K562 (cell line): ENCODE measurements at regions not wholly inside any gene's neighbourhood (a gene's known extent, or its start where the extent isn't known, plus 50 kb on each side); places are given as distances from the start of the nearest gene placed in this dataset.

Experiments
- CREB1 ChIP-seq, 2 experiments: sonication (generic) in 1 of 2; formaldehyde crosslinking in 1 of 2; IDR thresholded peaks; 2 replicates each; pipeline versions ENCODE4 v1.6.1 to v1.8.0; 2012 to 2022; ENCODE audit warnings: inconsistent platforms in 1 of 2, mild to moderate bottlenecking in 1 of 2, missing genetic modification reagents in 1 of 2, moderate library complexity in 1 of 2
- CREBBP ChIP-seq: IDR thresholded peaks from one replicate; pipeline ENCODE4 v1.6.1; 2012; ENCODE audit warnings: low read depth, mild to moderate bottlenecking, control low read depth, inconsistent platforms, low read length
- POLR2A ChIP-seq: fragments of 450-650 bp; conservative IDR thresholded peaks from 2 replicates; pipeline ENCODE4 v1.6.1; 2016
- RFX7 ChIP-seq: fragments of 250-450 bp; sonication (Bioruptor Pico); IDR thresholded peaks from 2 replicates; pipeline ENCODE4 v1.5.1; 2021; ENCODE audit warnings: mild to moderate bottlenecking
- YY1 ChIP-seq, 3 experiments: IDR thresholded peaks; 2 replicates each; pipeline ENCODE4 v1.6.1; 2011; ENCODE audit warnings: low read length in 2 of 3, mild to moderate bottlenecking in 2 of 3, moderate library complexity in 2 of 3, borderline replicate concordance in 1 of 3, control low read depth in 1 of 3, low read depth in 1 of 3; ENCODE audit not compliant: insufficient read depth in 3 of 3, insufficient replicate concordance in 2 of 3, control insufficient read depth in 1 of 3, insufficient read length in 1 of 3; ENCODE audit errors: extremely low read depth in 1 of 3
- ZNF3 ChIP-seq: fragments of 250-450 bp; sonication (Bioruptor Pico); IDR thresholded peaks from 2 replicates; pipeline ENCODE4 v1.5.0; 2021; ENCODE audit warnings: mild to moderate bottlenecking, moderate library complexity
- ZNF75A ChIP-seq: fragments of 450-650 bp; formaldehyde crosslinking; IDR thresholded peaks from 2 replicates; pipeline ENCODE4 v1.4.0; 2020; ENCODE audit warnings: mild to moderate bottlenecking
- TF ChIP-seq, protein P1 (sequence below): sonication (generic); formaldehyde crosslinking; IDR thresholded peaks from 2 replicates; pipeline ENCODE4 v1.8.0; 2023; ENCODE audit warnings: mild to moderate bottlenecking, missing genetic modification reagents
- TF ChIP-seq, protein P2 (sequence below): sonication (generic); formaldehyde crosslinking; IDR thresholded peaks from 2 replicates; pipeline ENCODE4 v1.9.0; 2022; ENCODE audit warnings: mild to moderate bottlenecking, missing genetic modification reagents
- TF ChIP-seq, protein P3 (sequence below): fragments of 450-650 bp; IDR thresholded peaks from 2 replicates; pipeline ENCODE4 v1.6.1; 2016; ENCODE audit warnings: mild to moderate bottlenecking
- TF ChIP-seq, protein P4 (sequence below), 3 experiments: IDR thresholded peaks in 2 of 3; conservative IDR thresholded peaks in 1 of 3; 2 replicates each; pipeline ENCODE4 v1.5.1; 2011 to 2012; ENCODE audit warnings: low read length in 3 of 3, mild to moderate bottlenecking in 3 of 3, control low read depth in 2 of 3, improper control_type of control experiment in 1 of 3, inconsistent platforms in 1 of 3, low read depth in 1 of 3, mixed read lengths in 1 of 3, moderate library complexity in 1 of 3; ENCODE audit not compliant: insufficient read depth in 2 of 3
- TF ChIP-seq, protein P5 (sequence below), 2 experiments: fragments of 450-650 bp in 1 of 2; sonication (generic) in 1 of 2; formaldehyde crosslinking in 1 of 2; IDR thresholded peaks; 2 replicates each; pipeline versions ENCODE4 v1.7.1 to v1.9.0; 2016 to 2022; ENCODE audit warnings: inconsistent platforms in 1 of 2, mild to moderate bottlenecking in 1 of 2, missing genetic modification reagents in 1 of 2

DNA sequence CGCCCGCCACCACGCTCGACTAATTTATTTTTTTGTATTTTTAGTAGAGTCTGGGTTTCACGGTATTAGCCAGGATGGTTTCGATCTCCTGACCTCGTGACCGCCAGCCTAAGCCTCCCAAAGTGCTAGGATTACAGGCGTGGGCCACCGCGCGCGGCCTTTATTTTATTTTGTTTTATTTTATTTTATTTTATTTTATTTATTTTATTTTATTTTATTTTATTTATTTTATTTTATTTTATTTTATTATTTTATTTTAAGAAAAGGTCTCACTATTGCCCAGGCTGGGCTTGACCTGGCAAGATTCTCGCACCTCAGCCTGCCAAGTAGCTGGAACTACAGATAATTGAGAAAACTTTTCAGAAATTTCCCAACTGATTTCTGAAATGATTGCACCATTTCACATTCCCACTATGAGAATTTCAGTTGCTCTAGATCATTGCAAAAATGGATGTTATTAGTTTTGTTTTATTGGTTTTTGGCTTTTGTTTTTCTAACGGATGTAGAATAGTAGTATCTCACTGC is 358.3 kb downstream of the SLC6A15 start:
- TF ChIP-seq, protein P1, sequence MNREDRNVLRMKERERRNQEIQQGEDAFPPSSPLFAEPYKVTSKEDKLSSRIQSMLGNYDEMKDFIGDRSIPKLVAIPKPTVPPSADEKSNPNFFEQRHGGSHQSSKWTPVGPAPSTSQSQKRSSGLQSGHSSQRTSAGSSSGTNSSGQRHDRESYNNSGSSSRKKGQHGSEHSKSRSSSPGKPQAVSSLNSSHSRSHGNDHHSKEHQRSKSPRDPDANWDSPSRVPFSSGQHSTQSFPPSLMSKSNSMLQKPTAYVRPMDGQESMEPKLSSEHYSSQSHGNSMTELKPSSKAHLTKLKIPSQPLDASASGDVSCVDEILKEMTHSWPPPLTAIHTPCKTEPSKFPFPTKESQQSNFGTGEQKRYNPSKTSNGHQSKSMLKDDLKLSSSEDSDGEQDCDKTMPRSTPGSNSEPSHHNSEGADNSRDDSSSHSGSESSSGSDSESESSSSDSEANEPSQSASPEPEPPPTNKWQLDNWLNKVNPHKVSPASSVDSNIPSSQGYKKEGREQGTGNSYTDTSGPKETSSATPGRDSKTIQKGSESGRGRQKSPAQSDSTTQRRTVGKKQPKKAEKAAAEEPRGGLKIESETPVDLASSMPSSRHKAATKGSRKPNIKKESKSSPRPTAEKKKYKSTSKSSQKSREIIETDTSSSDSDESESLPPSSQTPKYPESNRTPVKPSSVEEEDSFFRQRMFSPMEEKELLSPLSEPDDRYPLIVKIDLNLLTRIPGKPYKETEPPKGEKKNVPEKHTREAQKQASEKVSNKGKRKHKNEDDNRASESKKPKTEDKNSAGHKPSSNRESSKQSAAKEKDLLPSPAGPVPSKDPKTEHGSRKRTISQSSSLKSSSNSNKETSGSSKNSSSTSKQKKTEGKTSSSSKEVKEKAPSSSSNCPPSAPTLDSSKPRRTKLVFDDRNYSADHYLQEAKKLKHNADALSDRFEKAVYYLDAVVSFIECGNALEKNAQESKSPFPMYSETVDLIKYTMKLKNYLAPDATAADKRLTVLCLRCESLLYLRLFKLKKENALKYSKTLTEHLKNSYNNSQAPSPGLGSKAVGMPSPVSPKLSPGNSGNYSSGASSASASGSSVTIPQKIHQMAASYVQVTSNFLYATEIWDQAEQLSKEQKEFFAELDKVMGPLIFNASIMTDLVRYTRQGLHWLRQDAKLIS: no peak
- TF ChIP-seq, protein P2, sequence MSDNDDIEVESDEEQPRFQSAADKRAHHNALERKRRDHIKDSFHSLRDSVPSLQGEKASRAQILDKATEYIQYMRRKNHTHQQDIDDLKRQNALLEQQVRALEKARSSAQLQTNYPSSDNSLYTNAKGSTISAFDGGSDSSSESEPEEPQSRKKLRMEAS (CRISPR knock-in tag): no peak
- TF ChIP-seq, protein P3, sequence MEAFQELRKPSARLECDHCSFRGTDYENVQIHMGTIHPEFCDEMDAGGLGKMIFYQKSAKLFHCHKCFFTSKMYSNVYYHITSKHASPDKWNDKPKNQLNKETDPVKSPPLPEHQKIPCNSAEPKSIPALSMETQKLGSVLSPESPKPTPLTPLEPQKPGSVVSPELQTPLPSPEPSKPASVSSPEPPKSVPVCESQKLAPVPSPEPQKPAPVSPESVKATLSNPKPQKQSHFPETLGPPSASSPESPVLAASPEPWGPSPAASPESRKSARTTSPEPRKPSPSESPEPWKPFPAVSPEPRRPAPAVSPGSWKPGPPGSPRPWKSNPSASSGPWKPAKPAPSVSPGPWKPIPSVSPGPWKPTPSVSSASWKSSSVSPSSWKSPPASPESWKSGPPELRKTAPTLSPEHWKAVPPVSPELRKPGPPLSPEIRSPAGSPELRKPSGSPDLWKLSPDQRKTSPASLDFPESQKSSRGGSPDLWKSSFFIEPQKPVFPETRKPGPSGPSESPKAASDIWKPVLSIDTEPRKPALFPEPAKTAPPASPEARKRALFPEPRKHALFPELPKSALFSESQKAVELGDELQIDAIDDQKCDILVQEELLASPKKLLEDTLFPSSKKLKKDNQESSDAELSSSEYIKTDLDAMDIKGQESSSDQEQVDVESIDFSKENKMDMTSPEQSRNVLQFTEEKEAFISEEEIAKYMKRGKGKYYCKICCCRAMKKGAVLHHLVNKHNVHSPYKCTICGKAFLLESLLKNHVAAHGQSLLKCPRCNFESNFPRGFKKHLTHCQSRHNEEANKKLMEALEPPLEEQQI: no peak
- no peak for TF ChIP-seq POLR2A
- no peak for TF ChIP-seq ZNF75A (CRISPR knock-in tag)
- no peak for TF ChIP-seq ZNF3 (CRISPR knock-in tag)
- TF ChIP-seq YY1 (IDR thresholded peaks at IDR 0.05; ENCODE audit: borderline replicate concordance in 1 of 3, control insufficient read depth in 1 of 3, extremely low read depth in 1 of 3, insufficient read depth in 3 of 3, insufficient read length in 1 of 3, insufficient replicate concordance in 2 of 3, low read depth in 1 of 3, low read length in 2 of 3): no peak
- TF ChIP-seq, protein P4, sequence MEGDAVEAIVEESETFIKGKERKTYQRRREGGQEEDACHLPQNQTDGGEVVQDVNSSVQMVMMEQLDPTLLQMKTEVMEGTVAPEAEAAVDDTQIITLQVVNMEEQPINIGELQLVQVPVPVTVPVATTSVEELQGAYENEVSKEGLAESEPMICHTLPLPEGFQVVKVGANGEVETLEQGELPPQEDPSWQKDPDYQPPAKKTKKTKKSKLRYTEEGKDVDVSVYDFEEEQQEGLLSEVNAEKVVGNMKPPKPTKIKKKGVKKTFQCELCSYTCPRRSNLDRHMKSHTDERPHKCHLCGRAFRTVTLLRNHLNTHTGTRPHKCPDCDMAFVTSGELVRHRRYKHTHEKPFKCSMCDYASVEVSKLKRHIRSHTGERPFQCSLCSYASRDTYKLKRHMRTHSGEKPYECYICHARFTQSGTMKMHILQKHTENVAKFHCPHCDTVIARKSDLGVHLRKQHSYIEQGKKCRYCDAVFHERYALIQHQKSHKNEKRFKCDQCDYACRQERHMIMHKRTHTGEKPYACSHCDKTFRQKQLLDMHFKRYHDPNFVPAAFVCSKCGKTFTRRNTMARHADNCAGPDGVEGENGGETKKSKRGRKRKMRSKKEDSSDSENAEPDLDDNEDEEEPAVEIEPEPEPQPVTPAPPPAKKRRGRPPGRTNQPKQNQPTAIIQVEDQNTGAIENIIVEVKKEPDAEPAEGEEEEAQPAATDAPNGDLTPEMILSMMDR (IDR thresholded peaks at IDR 0.05 in 2 of 3, conservative IDR thresholded peaks at IDR 0.05 in 1 of 3; ENCODE audit: insufficient read depth in 2 of 3, low read depth in 1 of 3, low read length in 3 of 3): no peak
- no peak for TF ChIP-seq CREB1 (IDR thresholded peaks at IDR 0.05)
- TF ChIP-seq CREB1 (CRISPR knock-in tag; IDR thresholded peaks at IDR 0.05): no peak
- no peak for TF ChIP-seq CREBBP
- TF ChIP-seq RFX7 (CRISPR knock-in tag): no peak
- TF ChIP-seq, protein P5, sequence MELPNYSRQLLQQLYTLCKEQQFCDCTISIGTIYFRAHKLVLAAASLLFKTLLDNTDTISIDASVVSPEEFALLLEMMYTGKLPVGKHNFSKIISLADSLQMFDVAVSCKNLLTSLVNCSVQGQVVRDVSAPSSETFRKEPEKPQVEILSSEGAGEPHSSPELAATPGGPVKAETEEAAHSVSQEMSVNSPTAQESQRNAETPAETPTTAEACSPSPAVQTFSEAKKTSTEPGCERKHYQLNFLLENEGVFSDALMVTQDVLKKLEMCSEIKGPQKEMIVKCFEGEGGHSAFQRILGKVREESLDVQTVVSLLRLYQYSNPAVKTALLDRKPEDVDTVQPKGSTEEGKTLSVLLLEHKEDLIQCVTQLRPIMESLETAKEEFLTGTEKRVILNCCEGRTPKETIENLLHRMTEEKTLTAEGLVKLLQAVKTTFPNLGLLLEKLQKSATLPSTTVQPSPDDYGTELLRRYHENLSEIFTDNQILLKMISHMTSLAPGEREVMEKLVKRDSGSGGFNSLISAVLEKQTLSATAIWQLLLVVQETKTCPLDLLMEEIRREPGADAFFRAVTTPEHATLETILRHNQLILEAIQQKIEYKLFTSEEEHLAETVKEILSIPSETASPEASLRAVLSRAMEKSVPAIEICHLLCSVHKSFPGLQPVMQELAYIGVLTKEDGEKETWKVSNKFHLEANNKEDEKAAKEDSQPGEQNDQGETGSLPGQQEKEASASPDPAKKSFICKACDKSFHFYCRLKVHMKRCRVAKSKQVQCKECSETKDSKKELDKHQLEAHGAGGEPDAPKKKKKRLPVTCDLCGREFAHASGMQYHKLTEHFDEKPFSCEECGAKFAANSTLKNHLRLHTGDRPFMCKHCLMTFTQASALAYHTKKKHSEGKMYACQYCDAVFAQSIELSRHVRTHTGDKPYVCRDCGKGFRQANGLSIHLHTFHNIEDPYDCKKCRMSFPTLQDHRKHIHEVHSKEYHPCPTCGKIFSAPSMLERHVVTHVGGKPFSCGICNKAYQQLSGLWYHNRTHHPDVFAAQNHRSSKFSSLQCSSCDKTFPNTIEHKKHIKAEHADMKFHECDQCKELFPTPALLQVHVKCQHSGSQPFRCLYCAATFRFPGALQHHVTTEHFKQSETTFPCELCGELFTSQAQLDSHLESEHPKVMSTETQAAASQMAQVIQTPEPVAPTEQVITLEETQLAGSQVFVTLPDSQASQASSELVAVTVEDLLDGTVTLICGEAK (IDR thresholded peaks at IDR 0.05): no peak
- TF ChIP-seq, protein P5 (CRISPR knock-in tag; IDR thresholded peaks at IDR 0.05): no peak
